Keratinocyte (primary cell): ENCODE measurements at regions not wholly inside any gene's neighbourhood (a gene's known extent, or its start where the extent isn't known, plus 50 kb on each side); places are given as distances from the start of the nearest gene placed in this dataset.

Experiments
- DNase-seq: peaks from one replicate; pipeline ENCODE4 v3.0.0-alpha.2; 2011; ENCODE audit warnings: low read depth, missing footprints, low spot score
- FAIRE-seq: peaks from 2 replicates; lab custom pipeline; 2011; peaks lifted over from hg19 to GRCh38; lab: Jason Lieb, UNC
- H2AFZ ChIP-seq: 2 replicates; pipeline ENCODE4 v1.6.0; 2012; ENCODE audit warnings: low read length, control low read depth, inconsistent platforms; ENCODE audit not compliant: control insufficient read depth
- H3K27ac ChIP-seq: 2 replicates; pipeline ENCODE4 v1.5.1; 2011; ENCODE audit warnings: low read length; ENCODE audit not compliant: control insufficient read depth, insufficient read depth
- H3K27me3 ChIP-seq: 3 replicates; pipeline ENCODE4 v1.6.0; 2011; ENCODE audit warnings: low read length; ENCODE audit not compliant: control insufficient read depth, insufficient read depth; ENCODE audit errors: extremely low read depth
- H3K36me3 ChIP-seq, 2 experiments: 2 replicates in 1 of 2; 3 replicates in 1 of 2; pipeline ENCODE4 v1.5.1; 2011; ENCODE audit warnings: low read length in 2 of 2, mild to moderate bottlenecking in 1 of 2; ENCODE audit not compliant: control insufficient read depth in 2 of 2, insufficient read depth in 2 of 2; ENCODE audit errors: extremely low read depth in 1 of 2
- H3K4me1 ChIP-seq: 3 replicates; pipeline ENCODE4 v1.5.1; 2011; ENCODE audit warnings: low read length; ENCODE audit not compliant: control insufficient read depth, insufficient read depth; ENCODE audit errors: extremely low read depth
- H3K4me2 ChIP-seq: 3 replicates; pipeline ENCODE4 v1.6.0; 2011; ENCODE audit warnings: low read depth, low read length; ENCODE audit not compliant: control insufficient read depth, insufficient read depth; ENCODE audit errors: extremely low read depth
- H3K4me3 ChIP-seq, 3 experiments: fragments of 200-600 bp in 1 of 3; sonication (generic) in 1 of 3; 2 replicates in 2 of 3; 3 replicates in 1 of 3; pipeline ENCODE4 v1.5.1; 2011 to 2016; ENCODE audit warnings: low read length in 3 of 3, mild to moderate bottlenecking in 3 of 3, control low read depth in 2 of 3, inconsistent platforms in 1 of 3, low read depth in 1 of 3, mixed read lengths in 1 of 3, mixed run types in 1 of 3, moderate library complexity in 1 of 3; ENCODE audit not compliant: control insufficient read depth in 2 of 3, insufficient read depth in 2 of 3; ENCODE audit errors: extremely low read depth in 1 of 3
- H3K79me2 ChIP-seq: 2 replicates; pipeline ENCODE4 v1.6.0; 2012; ENCODE audit warnings: low read length; ENCODE audit not compliant: control insufficient read depth, insufficient read depth
- H3K9ac ChIP-seq: 3 replicates; pipeline ENCODE4 v1.6.0; 2011; ENCODE audit warnings: low read length; ENCODE audit not compliant: control insufficient read depth, insufficient read depth; ENCODE audit errors: extremely low read depth
- H3K9me1 ChIP-seq: 3 replicates; pipeline ENCODE4 v1.6.0; 2011; ENCODE audit warnings: low read length; ENCODE audit not compliant: control insufficient read depth, insufficient read depth; ENCODE audit errors: extremely low read depth
- H3K9me3 ChIP-seq: 2 replicates; pipeline ENCODE4 v1.5.1; 2012; ENCODE audit warnings: low read depth, low read length; ENCODE audit not compliant: control insufficient read depth
- H4K20me1 ChIP-seq: 3 replicates; pipeline ENCODE4 v1.6.0; 2011; ENCODE audit warnings: low read length; ENCODE audit not compliant: control insufficient read depth, insufficient read depth; ENCODE audit errors: extremely low read depth
- CTCF ChIP-seq, 3 experiments: IDR thresholded peaks in 1 of 3; conservative IDR thresholded peaks in 1 of 3; optimal IDR thresholded peaks in 1 of 3; 2 replicates in 2 of 3; 3 replicates in 1 of 3; pipeline versions ENCODE3 to v1.5.1; 2011; ENCODE audit warnings: low read length in 3 of 3, mild to moderate bottlenecking in 3 of 3, moderate library complexity in 2 of 3, control low read depth in 1 of 3, inconsistent platforms in 1 of 3; ENCODE audit not compliant: insufficient read depth in 2 of 3; ENCODE audit errors: extremely low read depth in 1 of 3
- EZH2 ChIP-seq: IDR thresholded peaks from one replicate; pipeline ENCODE4 v1.6.1; 2012; ENCODE audit warnings: inconsistent platforms, mild to moderate bottlenecking, low read length, moderate library complexity
- dilution Hi-C: fragments of 300-500 bp; cut with MboI; formaldehyde crosslinking; loops from one replicate; pipeline ENCODE4 v1.7.0; 2020; ENCODE audit warnings: low sequenced_read_pairs; ENCODE audit not compliant: extremely low pct_ligation_motif_present

DNA sequence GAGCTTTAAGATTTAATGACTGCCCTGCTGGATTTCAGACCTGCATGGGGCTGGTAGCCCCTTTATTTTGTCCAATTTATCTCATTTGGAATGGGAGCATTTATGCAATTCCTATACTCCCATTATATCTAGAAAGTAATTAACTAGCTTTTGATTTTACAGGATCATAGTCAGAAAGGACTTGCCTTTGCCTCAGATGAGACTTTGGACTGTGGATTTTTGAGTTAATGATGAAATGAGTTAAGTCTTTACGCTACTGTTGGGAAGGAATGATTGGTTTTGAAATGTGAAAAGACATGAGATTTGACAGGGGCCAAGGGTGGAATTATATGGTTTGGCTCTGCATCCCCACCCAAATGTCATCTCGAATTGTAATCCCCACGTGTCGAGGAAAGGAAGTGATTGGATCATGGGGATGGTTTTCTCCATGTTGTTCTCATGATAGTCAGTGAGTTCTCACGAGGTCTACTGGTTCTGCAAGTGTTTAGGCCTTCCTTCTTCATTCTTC lies 213.1 kb upstream of the DCN start:
- Histone ChIP-seq H3K4me3 (no peak overlapping the region), H3K9me1 (no peaks in the 10 kb centered on the region), H3K4me1 (no peaks in the 10 kb centered on the region), H3K4me2 (no peak overlapping the region), H3K27ac (no peak overlapping the region), H4K20me1 (no peaks in the 10 kb centered on the region), H3K9me3 (no peaks in the 10 kb centered on the region), H3K36me3 (no peaks in the 10 kb centered on the region), H2AFZ (no peak overlapping the region), H3K9ac (no peak overlapping the region), H3K27me3 (no peaks in the 10 kb centered on the region), H3K79me2 (no peaks in the 10 kb centered on the region)
- TF ChIP-seq CTCF (optimal IDR thresholded peaks at IDR 0.05 in 1 of 3, IDR thresholded peaks at IDR 0.05 in 1 of 3, conservative IDR thresholded peaks at IDR 0.05 in 1 of 3; ENCODE audit: extremely low read depth in 1 of 3, insufficient read depth in 2 of 3, low read length in 3 of 3) (no peak), EZH2 (no peak)
- dilution Hi-C loops, result no loop called here
- FAIRE-seq (no peak), DNase-seq (no peak)

DNA sequence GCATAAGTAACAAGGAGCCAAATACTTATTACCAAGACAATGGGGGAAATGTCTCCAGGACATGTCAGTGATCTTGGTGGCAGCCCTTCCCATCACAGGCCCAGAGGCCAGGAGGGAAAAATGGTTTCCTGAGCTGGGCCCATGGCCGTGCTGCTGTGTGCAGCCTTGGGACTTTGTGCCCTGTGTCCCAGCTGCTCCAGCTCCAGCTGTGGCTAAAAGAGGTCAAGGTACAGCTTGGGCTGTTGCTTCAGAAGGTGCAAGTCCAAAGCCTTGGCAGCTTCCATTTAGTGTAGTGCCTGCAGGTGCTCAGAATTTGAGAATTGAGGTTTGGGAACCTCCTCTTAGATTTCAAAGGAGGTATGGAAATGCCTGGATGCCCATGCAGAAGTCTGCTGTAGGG lies 212.3 kb upstream of the DCN start:
- no peaks in the 10 kb centered on the region for H3K36me3 ChIP-seq
- no peak overlapping the region for H3K9ac ChIP-seq
- H3K9me1 ChIP-seq, result no peaks in the 10 kb centered on the region
- no peak for TF ChIP-seq EZH2
- no peak for TF ChIP-seq CTCF (optimal IDR thresholded peaks at IDR 0.05 in 1 of 3, IDR thresholded peaks at IDR 0.05 in 1 of 3, conservative IDR thresholded peaks at IDR 0.05 in 1 of 3; ENCODE audit: extremely low read depth in 1 of 3, insufficient read depth in 2 of 3, low read length in 3 of 3)
- no peak overlapping the region for H2AFZ ChIP-seq
- H3K27me3 ChIP-seq, result no peaks in the 10 kb centered on the region
- H3K79me2 ChIP-seq, result no peaks in the 10 kb centered on the region
- H3K4me2 ChIP-seq, result no peak overlapping the region
- no peaks in the 10 kb centered on the region for H3K9me3 ChIP-seq
- no peaks in the 10 kb centered on the region for H4K20me1 ChIP-seq
- no peaks in the 10 kb centered on the region for H3K4me1 ChIP-seq
- FAIRE-seq (no peak), DNase-seq (no peak)
- no peak overlapping the region for H3K27ac ChIP-seq
- H3K4me3 ChIP-seq, result no peak overlapping the region
- dilution Hi-C loops, result no loop called here
